Superior temporal gyrus (tissue), 1 donor: ENCODE measurements at regions not wholly inside any gene's neighbourhood (a gene's known extent, or its start where the extent isn't known, plus 50 kb on each side); places are given as distances from the start of the nearest gene placed in this dataset.
"Not testable (repeated sequence)": the region's sequence is repeated elsewhere in the genome, so short reads cannot be mapped to it uniquely, and the experiment has no call there.

ENCODE experiments used
- DNase-seq: peaks from one replicate; pipeline ENCODE4 v3.0.0-alpha.2; 2016; ENCODE audit errors: extremely low spot score

- DNase-seq: no peak
Observed at GRCh38 chr17:63078707-63079106, 112.7 kb downstream of the TANC2 start.

DNA sequence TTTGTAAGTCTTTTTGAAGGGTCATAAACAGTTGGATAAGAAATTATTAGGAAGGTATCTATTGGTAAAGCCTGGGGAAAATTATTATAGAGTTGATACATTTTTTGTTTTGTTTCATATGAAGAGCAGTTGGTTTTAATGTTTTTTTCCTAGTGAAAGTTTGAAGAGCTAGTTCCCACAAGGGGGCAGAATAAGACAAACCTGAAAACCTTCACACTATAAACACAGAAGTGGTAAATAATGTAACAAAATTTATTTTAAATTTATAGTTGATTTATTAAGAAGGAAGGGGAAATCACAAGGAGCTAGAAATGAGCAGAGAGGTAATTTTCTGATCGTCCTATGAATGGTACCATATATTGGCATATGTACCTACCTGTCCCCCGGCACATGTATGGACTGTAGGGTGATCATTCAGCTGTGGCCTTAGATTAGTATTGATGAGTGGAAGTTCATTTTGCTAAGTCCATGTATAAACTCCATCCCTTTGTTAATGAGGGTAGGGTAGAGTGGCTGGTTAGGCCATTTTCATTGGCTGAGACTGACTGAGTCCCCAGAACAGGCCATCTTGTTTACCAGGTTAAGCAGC, 116.3 kb downstream of the TANC2 start:
- peak; percentile 70 for DNase-seq

DNA sequence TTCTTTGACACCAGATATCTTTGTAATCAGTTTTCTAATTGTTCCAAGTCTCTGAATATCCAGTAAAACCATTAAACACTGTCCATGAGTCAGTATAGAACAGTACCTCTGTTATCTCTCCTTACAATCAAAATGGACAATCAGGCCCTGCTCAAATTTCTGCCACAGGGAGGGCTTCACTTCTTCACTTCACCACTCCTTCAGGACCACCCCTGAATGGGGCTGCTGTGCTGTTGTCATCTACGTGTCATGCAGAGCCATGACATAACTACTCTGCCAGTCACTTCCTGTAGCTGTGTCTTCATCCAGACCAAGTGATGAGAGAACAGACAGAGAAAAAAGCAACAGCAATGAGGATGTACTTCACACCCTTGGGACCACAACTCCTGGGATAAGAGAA, 116.9 kb downstream of the TANC2 start:
- DNase-seq: no peak

GRCh38 chr17:63086483-63087185, 120.6 kb downstream of the TANC2 start:
- DNase-seq: no peak

GRCh38 chr17:63090358-63091114, 124.5 kb downstream of the TANC2 start:
- not testable (repeated sequence) for DNase-seq

DNA sequence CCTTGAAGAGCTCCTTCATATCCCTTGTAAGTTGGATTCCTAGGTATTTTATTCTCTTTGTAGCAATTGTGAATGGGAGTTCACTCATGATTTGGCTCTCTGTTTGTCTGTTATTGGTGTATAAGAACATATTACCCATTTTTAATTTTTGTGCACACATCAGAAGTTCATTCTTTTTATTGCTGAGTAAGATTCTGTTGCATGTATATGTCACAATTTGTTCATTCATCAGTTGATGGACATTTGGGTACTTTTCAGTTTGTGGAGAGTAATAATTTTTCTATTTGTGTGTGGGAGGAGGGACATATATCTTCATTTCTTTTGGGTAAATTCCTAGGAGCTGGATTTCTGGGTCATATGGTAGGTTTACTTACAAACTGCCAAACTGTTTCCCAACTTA, 125.9 kb downstream of the TANC2 start:
- not testable (repeated sequence) for DNase-seq

GRCh38 chr17:63094631-63095030, 128.6 kb downstream of the TANC2 start:
- no peak for DNase-seq

DNA sequence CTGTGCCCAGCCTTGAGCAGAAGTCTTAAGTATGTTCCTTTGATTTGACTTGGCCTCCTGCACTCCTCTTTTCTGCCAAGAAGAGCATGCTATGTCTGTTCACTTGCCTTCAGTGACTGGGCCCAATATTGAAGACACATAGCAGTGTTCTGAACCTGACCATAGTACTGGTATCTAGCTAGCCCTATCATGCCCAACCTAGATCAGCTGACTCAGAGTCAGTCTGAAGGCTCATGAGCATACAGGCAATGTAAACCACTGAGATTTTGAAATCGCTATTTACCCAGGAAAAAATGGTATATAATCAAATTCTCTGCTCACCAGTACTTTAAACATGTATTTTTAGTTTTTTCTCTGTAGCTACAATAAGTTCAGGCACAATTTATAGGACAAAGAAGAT, 129.4 kb downstream of the TANC2 start:
- DNase-seq: no peak

- DNase-seq: no peak
Observed at GRCh38 chr17:63095879-63096278, 129.8 kb downstream of the TANC2 start.

GRCh38 chr17:63096426-63096825, 130.4 kb downstream of the TANC2 start:
- no peak for DNase-seq

DNA sequence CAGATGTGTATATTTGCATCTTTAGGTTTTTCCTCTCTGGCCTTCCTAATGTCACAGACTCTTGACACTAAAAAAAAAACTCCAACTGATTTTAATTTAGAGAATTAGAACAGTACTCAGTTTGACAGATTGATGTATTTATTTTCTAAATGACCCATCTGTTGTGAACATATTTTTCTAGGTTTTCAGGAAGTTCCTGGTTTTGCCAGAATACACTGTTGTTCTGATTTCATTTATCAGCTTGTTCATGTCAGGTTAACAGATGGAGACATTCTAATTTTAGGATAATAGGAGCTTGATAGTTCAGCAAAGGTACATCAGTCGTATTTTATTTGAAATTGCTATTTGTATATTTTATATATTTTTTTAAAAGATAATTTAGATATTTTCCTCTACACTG, 133.4 kb downstream of the TANC2 start:
- no peak for DNase-seq

DNA sequence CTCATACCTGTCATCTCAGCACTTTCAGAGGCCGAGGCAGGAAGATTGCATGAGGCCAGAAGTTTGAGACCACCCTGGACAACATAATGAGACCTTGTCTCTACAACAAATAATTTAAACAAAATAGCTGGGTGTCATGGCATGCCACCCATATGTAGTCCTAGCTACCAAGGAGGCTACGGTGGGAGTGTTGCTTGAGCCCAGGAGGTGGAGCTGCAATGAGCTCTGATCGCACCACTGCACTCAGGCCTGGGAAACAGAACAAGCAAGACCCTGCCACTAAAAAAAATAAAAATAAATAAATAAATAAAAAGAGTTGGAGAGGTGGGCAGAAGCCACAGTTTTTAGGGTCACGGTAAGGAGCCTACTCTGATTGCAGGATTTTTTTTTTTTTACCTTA, 136.0 kb downstream of the TANC2 start:
- no peak for DNase-seq

- DNase-seq: no peak
Observed at GRCh38 chr17:63106050-63106449, 140.0 kb downstream of the TANC2 start.

DNA sequence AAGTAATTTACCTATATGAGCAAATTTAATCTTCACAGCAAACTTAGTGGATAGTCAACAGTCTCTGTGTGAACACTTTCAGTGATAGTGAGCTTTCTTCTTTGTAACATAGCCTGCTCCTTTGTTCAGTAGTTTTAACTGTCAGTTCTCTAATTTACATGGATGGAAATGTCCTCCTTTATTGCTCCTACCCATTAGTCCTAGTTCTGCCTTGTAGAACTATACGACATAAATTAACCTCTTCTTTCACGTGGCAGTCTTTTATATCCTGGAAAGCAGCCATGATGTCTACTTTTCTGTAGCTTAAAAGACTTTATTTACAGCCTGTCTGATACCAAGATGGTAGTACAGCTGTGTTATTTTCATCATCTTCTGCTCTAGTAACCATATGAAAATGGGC, 143.6 kb downstream of the TANC2 start:
- DNase-seq: no peak

- peak; percentile 79 for DNase-seq
Observed at GRCh38 chr17:63113167-63113566, 147.1 kb downstream of the TANC2 start.

- no peak for DNase-seq
Observed at GRCh38 chr17:63116228-63116627, 150.2 kb downstream of the TANC2 start.

GRCh38 chr17:63116967-63117830, 151.2 kb downstream of the TANC2 start:
- DNase-seq: peak; percentile 84

DNA sequence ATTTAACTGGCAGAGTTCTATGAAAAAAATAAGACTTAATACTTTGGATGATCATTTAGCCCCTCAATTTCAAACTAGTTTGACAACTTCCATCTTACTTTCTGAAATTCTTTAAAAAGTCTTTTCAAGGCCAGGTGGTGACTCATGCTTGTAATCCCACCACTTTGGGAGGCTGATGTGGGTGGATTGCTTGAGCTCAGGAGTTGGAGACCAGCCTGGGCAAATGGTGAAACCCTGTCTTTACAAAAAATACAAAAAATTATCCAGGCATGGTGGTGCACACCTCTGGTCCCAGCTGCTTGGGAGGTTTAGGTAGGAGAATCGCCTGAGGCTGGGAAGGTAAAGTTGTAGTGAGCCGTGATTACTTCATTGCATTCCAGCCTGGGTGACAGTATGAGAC, 154.4 kb downstream of the TANC2 start:
- DNase-seq: no peak

GRCh38 chr17:63124536-63124935, 158.5 kb downstream of the TANC2 start:
- DNase-seq: no peak

DNA sequence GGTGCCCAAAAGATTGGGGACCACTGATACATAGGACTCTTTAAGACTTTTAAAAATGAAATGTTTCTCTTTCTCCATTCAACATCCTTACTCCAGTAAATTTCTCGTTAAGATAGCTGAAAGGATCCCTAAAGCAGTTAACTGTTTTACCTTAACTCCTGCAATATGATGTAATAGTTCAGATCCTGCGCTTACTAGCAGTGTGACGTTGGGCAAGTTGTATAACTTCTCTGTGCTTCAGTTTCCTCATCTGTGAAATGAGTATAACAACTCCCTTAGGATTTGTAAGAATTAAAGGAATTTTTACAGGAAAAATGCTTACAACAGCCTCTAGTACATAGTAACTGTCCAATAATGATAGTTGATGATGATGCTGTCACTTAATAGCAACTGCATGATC, 158.9 kb downstream of the TANC2 start:
- DNase-seq: no peak

GRCh38 chr17:63125987-63126386, 160.0 kb downstream of the TANC2 start:
- no peak for DNase-seq

- DNase-seq: no peak
Observed at GRCh38 chr17:63126607-63127006, 160.6 kb downstream of the TANC2 start.
